ENCODE measurements at regions not wholly inside any gene's neighbourhood (a gene's known extent, or its start where the extent isn't known, plus 50 kb on each side); places are given as distances from the start of the nearest gene placed in this dataset.

- DNase-seq (ENCODE audit: low read depth), result no peak
These were observed 497.8 kb upstream of the NR2F2 start for GRCh38 chr15:95832668-95833067.

DNA sequence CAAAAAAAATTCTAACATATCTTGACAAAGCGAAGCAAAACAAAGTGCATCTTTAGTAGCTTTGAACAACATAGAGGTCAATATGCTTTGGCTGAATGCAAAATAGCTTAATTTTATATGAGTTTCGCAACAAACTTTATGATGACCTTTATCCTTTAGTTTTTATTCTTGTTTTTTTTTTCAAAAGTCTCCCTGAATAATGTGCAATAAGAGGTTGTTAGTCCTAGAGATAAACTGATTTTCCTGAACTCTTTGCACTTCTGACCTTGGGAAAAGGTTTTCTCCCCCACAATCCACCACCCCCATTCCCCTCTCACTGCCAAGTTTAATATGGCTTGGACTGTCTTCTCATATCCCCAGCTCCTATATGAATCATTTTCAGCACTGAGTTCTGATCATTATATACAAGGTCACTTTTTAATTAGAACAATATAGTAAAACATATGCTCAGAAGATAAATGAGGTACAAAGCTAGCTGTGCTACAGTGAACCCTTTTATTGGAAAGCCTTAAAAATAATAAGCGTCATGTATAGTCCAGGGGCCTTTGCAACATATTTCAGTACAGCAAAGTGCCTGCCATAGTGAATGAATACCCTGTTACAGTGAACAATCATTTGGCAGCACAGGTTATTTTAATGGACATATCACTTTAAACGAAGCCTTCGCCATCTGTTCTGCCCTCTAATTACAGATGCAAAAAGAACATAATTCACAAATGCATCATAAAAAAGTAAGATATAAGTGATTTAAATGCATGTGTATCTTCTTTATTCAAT, 496.3 kb upstream of the NR2F2 start:
- DNase-seq (ENCODE audit: low read depth), result no peak

GRCh38 chr15:95836536-95836935, 494.0 kb upstream of the NR2F2 start:
- no peak for DNase-seq (ENCODE audit: low read depth)

DNA sequence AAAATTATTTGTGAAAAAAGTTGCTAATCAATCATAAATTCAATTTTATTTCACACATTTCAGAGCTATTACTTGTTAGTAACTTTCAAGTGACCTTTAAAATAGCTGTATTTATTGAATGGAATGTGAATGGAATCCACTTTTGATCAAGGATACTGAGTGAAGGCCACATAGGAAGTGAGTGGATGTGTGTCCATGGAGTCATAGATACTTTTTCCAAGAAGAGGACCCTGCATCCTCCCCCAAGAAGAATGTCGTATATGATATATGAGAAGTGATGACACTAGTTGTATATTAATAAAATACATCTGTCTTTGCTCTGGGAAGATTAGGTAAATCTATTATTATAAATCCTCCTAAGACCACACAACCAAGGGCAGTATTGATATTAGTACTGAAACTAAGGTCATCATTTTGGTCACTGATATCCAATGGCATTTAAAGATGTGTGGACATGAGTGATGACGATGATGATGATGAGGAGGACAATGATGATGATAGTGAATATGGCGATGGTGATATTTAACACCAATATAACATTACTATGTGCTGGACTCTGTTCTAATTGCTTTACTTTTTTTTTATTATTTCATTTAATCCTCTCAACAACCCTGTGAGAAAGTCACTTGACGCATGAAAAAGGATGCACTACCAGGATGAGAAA, 493.0 kb upstream of the NR2F2 start:
- no peak for DNase-seq (ENCODE audit: low read depth)

- no peak for DNase-seq (ENCODE audit: low read depth)
These were observed 491.1 kb upstream of the NR2F2 start for GRCh38 chr15:95839367-95839782.

DNA sequence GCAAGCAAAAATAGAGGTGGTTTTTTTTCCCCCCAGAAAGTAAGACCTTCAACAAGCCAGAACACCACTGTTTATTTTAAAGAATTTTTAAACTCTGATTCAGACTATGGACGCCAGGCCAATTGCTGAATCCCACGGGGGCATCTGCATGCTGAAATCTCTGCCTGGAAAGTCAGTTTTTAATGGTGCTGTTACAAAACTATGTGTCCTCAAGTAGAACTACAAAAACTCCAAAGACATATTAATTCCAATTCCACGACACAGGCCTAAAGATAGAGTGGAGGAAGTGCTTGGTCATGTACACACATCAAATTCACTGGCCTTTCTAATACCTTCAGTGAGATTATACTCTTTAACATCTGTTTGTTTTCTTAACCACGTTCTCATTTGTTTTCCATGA, 490.5 kb upstream of the NR2F2 start:
- no peak for DNase-seq (ENCODE audit: low read depth)

DNA sequence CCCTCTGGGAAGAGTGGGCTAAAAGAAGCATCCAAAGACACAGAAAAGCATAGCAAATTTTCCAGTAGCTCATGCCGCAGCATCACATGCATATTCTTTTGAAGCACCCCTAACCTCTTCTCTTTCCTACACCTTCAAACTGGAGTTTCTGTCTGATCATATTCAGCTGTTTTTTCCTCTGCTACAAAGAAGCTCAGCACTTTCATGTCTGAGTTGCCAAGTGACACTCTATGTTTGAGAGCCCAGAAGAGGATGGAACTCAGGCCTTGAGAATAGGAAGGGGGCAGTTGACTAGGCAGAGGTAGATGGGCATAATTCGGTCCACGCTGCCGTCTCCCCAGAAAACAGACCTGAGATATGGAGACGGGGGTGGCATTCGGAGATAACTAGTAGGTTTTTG, 489.6 kb upstream of the NR2F2 start:
- no peak for DNase-seq (ENCODE audit: low read depth)

GRCh38 chr15:95842576-95842975, 487.9 kb upstream of the NR2F2 start:
- no peak for DNase-seq (ENCODE audit: low read depth)

- no peak for DNase-seq (ENCODE audit: low read depth)
These were observed 487.1 kb upstream of the NR2F2 start for GRCh38 chr15:95843241-95843910.

- DNase-seq (ENCODE audit: low read depth), result no peak
These were observed 484.5 kb upstream of the NR2F2 start for GRCh38 chr15:95845862-95846515.

- no peak for DNase-seq (ENCODE audit: low read depth)
These were observed 482.4 kb upstream of the NR2F2 start for GRCh38 chr15:95848126-95848525.

GRCh38 chr15:95850837-95851236, 479.7 kb upstream of the NR2F2 start:
- no peak for DNase-seq (ENCODE audit: low read depth)

- no peak for DNase-seq (ENCODE audit: low read depth)
These were observed 477.1 kb upstream of the NR2F2 start for GRCh38 chr15:95853350-95853749.

DNA sequence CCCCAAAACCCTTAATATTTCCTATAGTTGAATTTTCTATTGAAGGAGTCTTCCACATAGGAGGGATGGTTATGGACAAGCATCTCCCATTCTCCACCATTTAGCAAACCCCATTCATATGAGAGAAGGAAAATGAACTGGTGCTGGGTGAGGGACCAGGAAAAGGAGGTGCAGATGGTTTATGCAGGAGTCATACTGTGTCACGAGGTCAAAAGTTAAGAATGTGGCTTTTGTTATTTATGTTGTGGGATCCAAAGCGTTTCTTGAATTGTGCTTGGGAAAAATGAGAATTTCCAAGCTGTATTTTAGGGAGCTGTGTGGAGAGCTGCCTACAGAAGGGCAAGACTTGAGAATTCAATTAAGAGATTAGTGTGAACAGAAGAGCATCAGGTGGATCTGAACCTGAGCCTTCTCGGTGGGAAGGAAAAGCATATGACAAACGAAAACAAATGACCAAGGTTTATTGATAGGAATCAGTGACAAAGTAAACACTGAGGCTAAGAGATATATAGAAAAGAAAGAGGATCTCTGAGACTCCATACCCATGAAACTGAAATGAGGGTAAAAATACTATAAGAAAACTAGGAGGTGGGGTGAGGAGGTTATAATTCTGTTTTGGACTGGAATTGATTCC, 473.3 kb upstream of the NR2F2 start:
- DNase-seq (ENCODE audit: low read depth), result no peak

DNA sequence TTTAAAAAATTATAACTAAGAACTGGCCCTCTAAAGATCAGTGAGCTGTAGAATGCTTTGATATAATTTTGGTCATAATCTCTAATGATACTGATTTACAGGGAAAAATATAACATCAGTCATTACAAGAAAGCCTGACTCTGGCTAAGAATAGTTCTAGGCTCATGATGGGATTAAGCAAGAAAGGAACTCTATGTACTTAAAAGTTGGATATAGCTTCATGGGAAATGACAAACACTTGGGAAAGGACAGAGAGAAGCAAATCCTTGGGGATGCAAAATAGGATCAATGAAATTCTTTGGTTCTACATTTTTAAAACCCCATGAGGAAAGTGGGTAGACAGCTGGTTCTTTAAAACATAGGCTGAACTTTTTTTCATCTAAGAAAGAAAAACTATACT, 472.7 kb upstream of the NR2F2 start:
- DNase-seq (ENCODE audit: low read depth), result no peak

DNA sequence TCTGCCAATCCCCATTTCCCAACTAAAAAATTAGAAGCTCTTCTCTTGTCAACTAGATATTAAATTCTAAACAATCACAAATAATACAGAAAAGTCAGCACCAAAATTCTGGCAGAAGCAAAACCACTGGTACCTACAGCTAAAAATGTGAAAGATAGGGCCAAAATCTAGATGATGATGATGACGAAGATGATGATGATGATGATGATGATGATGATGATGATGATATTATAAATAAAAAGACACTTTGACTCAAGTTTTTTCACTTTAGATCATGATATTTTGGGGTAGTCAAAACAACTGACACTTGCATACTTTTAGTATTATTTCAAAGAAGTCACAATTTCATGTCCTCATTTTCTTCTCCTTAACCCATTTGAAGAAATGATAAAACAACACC, 470.1 kb upstream of the NR2F2 start:
- DNase-seq (ENCODE audit: low read depth), result no peak

GRCh38 chr15:95864467-95864886, 466.0 kb upstream of the NR2F2 start:
- DNase-seq (ENCODE audit: low read depth), result no peak

- DNase-seq (ENCODE audit: low read depth), result no peak
These were observed 465.2 kb upstream of the NR2F2 start for GRCh38 chr15:95865330-95865739.

DNA sequence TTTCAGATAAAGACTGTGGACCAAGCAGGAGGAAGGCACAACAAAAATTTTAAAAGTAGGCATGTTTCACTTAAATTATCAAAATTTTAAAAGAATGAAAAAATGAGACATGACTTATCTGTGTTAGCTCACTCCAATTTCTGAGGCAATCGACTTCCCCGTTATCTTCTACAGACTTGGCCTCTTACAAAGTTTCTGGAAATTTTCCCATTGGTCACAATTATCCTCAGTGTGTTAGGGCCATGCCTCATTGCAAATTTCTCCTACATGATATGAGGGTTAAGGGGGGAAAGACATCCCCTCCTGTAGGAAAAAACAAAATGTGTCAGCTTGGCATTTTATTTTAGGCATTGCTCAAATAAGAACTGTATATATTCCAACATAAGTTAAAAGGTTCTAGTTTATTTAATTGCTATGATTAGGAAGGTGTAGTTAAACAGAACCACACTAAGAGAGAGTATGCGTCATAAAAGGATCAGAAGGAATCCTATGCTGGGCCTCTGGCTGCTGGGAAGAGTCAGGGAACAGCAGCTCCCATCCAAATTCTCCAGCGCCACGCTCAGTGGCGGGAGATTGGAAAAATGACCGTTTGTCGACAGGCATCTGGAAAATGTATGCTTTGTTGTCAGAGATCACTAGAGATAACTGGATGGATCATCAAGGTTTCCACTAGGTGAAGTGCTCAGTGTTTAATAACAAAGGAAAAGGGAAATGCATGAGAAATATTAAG, 463.6 kb upstream of the NR2F2 start:
- DNase-seq (ENCODE audit: low read depth), result no peak

- DNase-seq (ENCODE audit: low read depth), result no peak
These were observed 462.1 kb upstream of the NR2F2 start for GRCh38 chr15:95868450-95868849.

GRCh38 chr15:95868970-95869369, 461.5 kb upstream of the NR2F2 start:
- no peak for DNase-seq (ENCODE audit: low read depth)

- no peak for DNase-seq (ENCODE audit: low read depth)
These were observed 460.6 kb upstream of the NR2F2 start for GRCh38 chr15:95869920-95870319.
